ENCODE measurements at regions not wholly inside any gene's neighbourhood (a gene's known extent, or its start where the extent isn't known, plus 50 kb on each side); places are given as distances from the start of the nearest gene placed in this dataset.
"Not testable (repeated sequence)": the region's sequence is repeated elsewhere in the genome, so short reads cannot be mapped to it uniquely, and the experiment has no call there.

DNA sequence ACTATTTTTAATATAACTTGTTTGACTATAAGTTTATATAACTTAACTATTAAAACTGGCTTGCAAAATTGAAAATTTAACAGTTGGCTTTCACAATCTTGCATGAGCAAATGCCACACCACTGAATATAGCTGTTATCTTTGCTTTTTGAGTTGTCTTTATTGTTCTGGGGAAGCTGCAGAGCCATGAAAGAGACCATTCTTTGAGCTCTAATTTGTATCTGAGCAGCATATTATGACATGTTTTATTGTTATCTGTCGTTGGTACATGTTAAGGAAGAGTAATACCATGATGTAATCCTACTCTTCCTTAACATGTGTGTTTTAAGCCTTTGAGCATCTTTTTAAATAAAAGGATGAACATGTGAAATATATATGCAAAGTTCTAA lies 97.1 kb upstream of the ANK2 start:
- no peak for DNase-seq

DNA sequence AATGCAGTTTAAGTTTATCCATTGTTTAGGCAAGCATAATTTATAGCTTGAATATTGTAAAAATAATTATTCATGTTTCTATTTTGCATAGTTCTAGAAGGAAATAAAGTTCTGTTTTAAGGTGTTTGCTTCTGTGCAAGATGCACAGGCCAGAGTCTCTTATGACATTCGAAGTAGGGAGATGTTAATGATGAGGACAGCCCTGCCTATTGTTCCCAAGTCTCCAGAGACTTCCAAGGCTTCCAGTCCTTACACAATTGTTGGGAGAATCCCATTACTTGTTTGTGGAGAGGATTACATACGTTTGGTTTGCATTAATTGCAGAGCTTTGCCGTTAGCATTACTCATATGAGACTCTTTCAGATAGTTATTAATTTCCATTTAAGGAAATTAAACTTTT lies 96.2 kb upstream of the ANK2 start:
- no peak for DNase-seq

DNA sequence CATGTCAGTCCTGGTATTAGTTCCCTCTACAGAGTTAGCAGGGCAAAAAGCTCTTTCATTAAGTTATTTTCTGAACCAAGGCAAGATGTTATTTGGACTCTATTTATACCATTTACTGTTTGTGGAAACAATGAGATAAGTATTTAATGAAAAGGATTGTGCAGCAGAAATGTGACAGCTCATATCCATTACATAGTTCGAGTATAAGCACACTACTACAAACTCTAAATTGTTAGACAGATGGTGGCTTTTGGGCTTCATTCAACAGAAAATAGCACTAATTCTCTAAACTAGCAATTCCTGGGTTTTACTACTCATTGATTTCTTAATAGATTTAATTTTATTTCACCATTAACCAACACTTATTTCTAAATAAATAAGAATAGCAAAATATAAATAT lies 95.2 kb upstream of the ANK2 start:
- DNase-seq: no peak

DNA sequence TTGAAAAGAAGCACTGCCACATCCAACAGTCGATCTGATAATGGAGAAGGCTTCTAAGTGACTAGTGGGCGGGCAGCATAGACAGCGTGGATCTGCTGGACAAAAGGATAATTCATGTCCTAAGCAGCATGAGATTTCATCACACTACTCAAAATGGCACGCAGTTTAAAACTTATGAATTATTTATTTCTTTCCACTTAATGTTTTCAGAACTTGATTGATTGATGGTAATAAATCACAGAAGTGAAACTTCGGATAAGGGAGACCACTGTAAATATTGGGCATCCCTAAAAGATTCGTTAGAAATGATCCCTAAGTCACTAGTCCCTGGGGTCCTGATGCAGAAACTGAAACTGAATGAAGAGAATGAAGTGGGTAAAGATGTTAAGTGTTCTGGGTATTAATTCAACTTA lies 93.0 kb upstream of the ANK2 start:
- DNase-seq: no peak

DNA sequence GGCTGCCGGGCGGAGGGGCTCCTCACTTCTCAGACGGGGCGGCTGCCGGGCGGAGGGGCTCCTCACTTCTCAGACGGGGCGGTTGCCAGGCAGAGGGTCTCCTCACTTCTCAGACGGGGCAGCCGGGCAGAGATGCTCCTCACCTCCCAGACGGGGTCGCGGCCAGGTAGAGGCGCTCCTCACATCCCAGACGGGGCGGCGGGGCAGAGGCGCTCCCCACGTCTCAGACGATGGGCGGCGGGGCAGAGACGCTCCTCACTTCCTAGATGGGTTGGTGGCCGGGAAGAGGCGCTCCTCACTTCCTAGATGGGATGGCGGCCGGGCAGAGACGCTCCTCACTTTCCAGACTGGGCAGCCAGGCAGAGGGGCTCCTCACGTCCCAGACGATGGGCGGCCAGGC lies 91.7 kb upstream of the ANK2 start:
- DNase-seq: not testable (repeated sequence)

DNA sequence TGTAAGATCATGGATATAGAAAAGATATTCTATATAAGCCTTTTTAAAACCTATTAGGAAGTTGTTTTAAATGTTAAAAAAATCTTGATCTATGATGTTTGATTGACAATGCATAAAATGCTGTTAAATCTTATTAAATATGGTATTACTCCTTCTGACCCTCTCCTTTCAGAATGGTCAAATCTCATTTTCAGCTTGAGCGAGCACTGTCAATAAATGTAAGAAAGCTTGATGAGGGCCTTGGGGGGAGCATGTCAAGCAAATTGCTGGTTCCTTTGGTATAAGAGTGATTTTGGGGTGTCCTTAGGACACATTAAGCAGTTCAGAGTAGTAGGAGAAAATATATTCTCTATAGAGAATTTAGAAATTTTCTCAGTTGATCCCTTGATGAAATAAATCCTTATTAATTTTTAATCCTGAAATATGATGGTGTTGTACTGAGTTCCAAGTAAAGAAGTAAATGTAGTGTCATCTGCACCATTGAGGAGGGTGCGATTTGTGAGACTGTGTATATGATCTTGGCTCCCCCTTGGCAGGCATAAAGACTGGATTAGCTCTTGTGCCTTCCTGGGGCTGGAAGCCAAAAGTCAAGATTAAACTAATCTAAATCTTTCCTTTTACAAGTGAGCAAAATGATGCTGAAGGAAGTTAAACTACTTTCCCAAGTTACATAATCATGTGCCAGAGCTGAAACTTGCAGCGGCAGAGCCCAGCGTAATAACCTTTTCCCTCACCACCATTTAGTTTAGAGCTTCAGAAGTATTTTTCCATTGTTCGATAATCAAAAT lies 82.6 kb upstream of the ANK2 start:
- DNase-seq: no peak

DNA sequence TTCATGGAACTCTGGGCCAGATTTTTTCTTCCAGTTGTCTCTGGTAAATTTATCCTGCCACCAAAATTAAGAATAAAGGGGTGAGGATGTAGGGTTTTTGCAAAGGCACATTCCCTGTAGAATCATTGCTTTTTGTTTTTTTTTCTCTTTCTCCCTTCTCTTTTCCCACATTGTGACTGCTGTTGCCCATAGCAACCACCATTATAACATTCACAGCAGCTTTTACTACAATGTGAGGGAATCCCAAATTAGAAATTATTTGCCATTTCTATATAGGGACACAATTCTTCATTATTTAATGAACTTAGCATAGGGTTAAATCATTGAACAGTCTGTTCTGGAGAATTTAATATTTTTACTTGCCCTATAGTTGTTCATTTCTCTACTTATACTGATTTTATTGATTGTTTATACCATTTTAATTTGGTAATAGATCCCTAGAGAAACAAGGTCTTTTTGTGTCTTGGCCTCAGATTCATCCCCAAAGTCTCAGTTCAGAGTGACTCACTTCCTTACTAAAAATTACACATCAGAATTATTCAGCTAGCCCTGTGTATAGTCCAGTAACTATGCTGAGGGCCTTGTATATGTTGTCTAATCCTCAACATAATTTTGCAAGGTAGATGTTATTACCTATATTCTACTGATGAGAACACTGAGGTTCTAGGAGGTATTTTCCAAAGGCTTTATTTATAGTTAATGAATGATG lies 80.8 kb upstream of the ANK2 start:
- DNase-seq: no peak

DNA sequence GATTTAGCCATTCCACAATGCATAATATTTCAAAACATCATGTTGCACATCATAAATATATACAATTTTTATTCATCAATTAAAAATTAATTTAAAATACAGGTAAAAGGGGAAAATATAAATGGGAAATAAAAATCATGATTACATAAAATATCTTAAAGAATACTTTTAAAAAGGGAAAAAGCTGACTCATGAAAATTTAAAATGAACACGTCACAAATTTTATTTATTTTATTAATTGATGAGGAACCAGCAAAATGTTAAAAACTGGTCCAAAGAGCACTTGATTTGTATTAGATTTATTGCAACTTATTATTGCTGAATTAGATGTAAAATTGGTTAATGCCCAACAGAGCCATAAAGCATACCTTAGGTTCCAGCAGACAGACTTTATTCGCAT lies 78.5 kb upstream of the ANK2 start:
- DNase-seq: no peak

DNA sequence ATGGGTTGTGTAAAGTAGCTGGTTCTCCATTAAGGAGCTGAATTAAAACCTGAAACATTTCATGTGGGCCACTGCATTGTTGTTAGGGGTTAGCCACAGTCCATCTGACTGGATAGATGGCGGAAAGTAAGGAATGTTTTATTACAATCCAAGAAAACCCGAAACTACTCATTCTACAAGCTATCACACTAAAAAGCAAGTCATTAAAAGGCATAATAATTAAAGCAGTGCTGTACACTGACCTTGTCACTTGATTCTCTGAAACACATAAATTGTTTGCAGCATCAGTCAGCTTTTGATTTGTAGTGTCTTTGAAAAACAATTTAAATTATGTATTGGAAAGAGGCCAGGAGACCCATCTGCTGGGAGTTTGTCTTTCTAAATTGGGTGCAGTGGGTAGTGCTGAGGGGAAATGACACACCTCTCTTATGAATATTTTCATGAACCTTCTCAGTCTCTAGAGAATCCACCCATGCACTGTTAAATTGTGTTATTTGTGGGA lies 75.7 kb upstream of the ANK2 start:
- DNase-seq: no peak

DNA sequence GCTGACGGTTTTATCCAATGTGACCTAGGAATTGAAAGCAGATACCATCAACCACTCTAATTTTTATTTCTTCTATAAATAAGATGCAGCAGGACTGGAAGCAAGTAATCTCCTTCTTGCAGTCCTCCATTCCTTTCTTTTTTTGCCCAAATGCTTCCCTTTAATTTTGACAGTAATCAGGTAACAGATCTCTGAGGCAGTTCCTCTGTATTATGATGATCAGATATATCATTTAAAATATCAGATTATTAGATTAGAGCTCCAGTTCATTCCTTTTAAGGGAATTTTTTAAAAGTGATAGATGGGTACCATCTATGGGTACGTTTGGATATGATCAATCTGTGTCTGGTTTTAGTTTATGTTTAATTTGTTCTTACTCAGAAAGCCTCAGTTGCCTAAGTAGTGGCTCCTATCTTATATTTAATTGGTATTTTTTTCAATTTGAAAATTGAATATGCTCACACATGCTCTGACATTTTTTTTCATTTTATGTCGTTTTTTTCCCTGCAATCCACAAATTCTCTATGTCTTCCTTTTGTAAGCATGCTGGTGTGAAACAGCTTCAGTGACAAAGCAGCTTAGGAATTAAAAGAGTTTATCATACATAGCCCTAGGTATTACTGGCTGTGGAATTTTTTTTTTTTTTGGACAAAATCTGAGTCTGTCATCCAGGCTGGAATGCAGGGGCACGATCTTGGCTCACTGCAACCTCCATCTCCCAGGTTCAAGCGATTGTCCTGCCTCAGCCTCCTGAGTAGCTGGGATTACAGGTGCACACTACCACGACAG lies 73.7 kb upstream of the ANK2 start:
- no peak for DNase-seq

DNA sequence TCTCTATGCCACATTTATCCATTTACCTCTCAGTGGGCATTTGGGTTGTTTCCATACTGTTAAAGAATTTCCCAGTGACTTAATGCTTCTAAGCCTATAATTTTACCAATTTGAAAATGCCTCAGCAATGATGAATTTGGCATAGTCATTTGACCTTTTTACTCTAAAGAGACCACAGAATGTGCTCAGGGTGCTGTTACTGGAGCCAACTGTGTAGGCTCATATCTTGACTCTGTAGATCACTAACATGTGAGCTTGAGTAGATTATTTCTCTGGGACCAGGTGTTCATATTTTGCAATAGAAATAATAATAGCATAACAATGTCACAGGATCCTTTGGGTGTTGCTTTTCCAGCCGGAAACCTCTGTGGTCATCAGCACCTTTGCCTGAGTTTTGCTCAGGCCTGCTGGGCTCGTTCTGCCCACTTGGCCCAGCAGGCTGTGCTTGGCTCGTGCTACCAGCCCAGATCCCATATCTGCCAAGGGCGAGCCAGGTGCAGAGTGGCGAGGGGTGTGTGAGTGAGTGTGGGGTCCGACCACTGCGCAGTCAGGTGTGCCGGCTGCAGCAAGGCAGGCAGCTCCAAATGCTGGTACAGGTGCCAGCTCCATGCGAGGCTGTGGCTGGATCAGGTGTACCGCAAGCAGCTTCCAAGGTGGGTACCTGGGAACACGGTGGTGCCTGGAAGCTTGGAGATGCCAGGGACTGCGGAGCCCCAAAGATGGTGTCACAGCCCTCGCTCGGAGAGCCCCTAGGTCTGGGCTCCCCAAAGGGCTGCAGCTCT lies 70.6 kb upstream of the ANK2 start:
- DNase-seq: no peak

DNA sequence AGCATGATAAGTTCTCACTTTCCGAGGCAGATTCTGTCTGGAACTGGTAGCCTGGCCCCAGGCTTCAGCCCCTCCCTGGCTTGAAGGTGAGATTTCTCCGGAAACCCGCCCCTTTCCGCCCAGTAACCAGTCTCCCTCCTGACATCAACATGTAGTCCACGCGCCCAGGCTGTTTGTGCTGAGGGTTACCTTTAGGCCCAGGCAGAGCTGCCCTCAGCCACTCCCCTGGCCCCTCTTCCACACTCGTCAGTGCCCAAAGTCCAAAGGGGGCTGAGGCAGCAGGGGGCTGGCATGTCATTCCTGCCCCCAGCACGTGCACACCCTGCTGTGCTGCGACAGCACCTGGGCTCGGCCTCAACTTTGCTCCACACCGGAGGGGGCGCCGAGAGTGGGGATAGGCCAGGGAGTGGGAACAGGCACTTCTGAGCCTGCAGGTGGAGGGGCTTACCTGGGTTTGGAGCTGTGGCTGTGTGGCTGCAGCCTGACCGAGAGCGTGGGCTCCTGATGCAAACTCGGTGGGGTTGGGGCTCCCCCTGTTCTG lies 69.5 kb upstream of the ANK2 start:
- DNase-seq: no peak

DNA sequence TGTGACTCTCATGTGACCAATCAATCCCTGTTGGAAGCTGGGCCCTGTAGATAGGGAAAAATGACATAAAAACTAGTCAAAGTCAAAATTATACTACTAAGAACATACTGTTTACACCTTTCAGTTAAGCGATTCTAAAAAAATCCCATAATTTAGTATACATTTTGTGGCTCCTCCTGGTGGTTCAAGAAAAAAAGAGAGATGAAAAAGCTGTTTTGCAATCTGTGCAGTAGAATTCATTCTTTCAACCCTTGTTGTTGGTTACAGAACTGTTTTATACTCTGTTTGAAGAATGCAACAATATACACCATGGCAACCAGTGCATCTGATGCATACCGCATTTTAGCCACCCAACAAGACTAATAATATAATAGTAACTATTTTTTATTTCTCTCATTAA lies 66.8 kb upstream of the ANK2 start:
- no peak for DNase-seq

DNA sequence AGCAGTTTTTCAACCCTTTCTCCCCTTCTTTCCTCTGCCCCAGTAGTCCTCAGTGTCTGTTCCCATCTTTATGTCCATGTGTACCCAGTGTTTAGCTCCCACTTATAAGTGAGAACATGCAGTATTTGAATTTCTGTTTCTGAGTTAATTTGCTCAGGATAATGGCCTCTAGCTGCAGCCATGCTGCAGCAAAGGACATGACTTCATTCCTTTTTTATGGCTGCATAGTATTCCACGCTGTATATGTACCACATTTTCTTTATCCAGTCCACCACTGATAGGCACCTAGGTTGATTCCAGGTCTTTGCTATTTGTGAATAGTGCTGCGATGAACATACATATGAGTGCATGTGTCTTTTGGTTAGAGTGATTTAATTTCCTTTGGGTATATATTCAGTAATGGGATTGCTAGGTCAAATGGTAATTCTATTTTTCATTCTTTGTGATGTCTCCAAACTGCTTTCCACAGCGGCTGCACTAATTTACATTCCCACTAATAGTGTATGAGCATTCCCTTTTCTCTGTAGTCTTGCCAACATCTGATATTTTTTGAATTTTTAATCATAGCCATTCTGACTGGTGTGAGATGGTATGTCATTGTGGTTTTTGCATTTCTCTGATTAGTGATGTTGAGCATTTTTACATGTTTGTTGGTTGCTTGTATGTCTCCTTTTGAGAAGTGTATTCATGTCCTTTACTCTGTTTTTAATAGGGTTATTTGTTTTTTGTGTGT lies 54.6 kb upstream of the ANK2 start:
- DNase-seq: no peak

All from NCI-H2227 treated with DMSO at 0.1 percent for 48 hours (cell line).